ENCODE measurements at regions not wholly inside any gene's neighbourhood (a gene's known extent, or its start where the extent isn't known, plus 50 kb on each side); places are given as distances from the start of the nearest gene placed in this dataset.

GRCh38 chr2:215583881-215584280, 148.0 kb upstream of the FN1 start:
- DNase-seq (no peak), FAIRE-seq (no peak)
- Histone ChIP-seq H3K9me3 (ENCODE audit: control insufficient read depth in 2 of 2, insufficient read depth in 1 of 2, low read depth in 1 of 2, low read length in 1 of 2) (no peaks in the 10 kb centered on the region), H3K4me3 (ENCODE audit: low read depth in 1 of 3, low read length in 3 of 3) (no peak overlapping the region), H3K36me3 (ENCODE audit: control insufficient read depth in 3 of 3, insufficient read depth in 2 of 3, low read depth in 1 of 3, low read length in 3 of 3) (no peaks in the 10 kb centered on the region), H3K4me1 (ENCODE audit: control insufficient read depth in 3 of 3, insufficient read depth in 2 of 3, low read depth in 1 of 3, low read length in 2 of 3) (no peaks in the 10 kb centered on the region), H3K27ac (ENCODE audit: low read depth in 1 of 3, low read length in 2 of 3) (no peak overlapping the region), H3K27me3 (ENCODE audit: control insufficient read depth in 3 of 3, insufficient read depth in 3 of 3, low read length in 3 of 3) (no peaks in the 10 kb centered on the region)
- 65 to 82% (median 70%) methylated on average over 1 of the region's 1 CpG for WGBS, 3 donors

GRCh38 chr2:215579809-215580208, 143.9 kb upstream of the FN1 start:
- 40 to 58% (median 51%) methylated on average over 3 of the region's 3 CpGs for WGBS, 3 donors
- Histone ChIP-seq H3K36me3 (ENCODE audit: control insufficient read depth in 3 of 3, insufficient read depth in 2 of 3, low read depth in 1 of 3, low read length in 3 of 3) (no peaks in the 10 kb centered on the region), H3K4me1 (ENCODE audit: control insufficient read depth in 3 of 3, insufficient read depth in 2 of 3, low read depth in 1 of 3, low read length in 2 of 3) (no peaks in the 10 kb centered on the region), H3K27ac (ENCODE audit: low read depth in 1 of 3, low read length in 2 of 3) (no peak overlapping the region), H3K4me3 (ENCODE audit: low read depth in 1 of 3, low read length in 3 of 3) (no peak overlapping the region), H3K27me3 (ENCODE audit: control insufficient read depth in 3 of 3, insufficient read depth in 3 of 3, low read length in 3 of 3) (no peaks in the 10 kb centered on the region), H3K9me3 (ENCODE audit: control insufficient read depth in 2 of 2, insufficient read depth in 1 of 2, low read depth in 1 of 2, low read length in 1 of 2) (no peaks in the 10 kb centered on the region)
- FAIRE-seq (no peak), DNase-seq (no peak)

- no peaks in the 10 kb centered on the region for H3K9me3 ChIP-seq (ENCODE audit: control insufficient read depth in 2 of 2, insufficient read depth in 1 of 2, low read depth in 1 of 2, low read length in 1 of 2)
- no peak overlapping the region for H3K4me3 ChIP-seq (ENCODE audit: low read depth in 1 of 3, low read length in 3 of 3)
- DNase-seq (no peak), FAIRE-seq (no peak)
- no peaks in the 10 kb centered on the region for H3K36me3 ChIP-seq (ENCODE audit: control insufficient read depth in 3 of 3, insufficient read depth in 2 of 3, low read depth in 1 of 3, low read length in 3 of 3)
- H3K27ac ChIP-seq (ENCODE audit: low read depth in 1 of 3, low read length in 2 of 3), result no peak overlapping the region
- no peaks in the 10 kb centered on the region for H3K27me3 ChIP-seq (ENCODE audit: control insufficient read depth in 3 of 3, insufficient read depth in 3 of 3, low read length in 3 of 3)
- no peaks in the 10 kb centered on the region for H3K4me1 ChIP-seq (ENCODE audit: control insufficient read depth in 3 of 3, insufficient read depth in 2 of 3, low read depth in 1 of 3, low read length in 2 of 3)
Measured at GRCh38 chr2:215577356-215577755, 141.5 kb upstream of the FN1 start.

- Histone ChIP-seq H3K36me3 (ENCODE audit: control insufficient read depth in 3 of 3, insufficient read depth in 2 of 3, low read depth in 1 of 3, low read length in 3 of 3) (no peaks in the 10 kb centered on the region), H3K27me3 (ENCODE audit: control insufficient read depth in 3 of 3, insufficient read depth in 3 of 3, low read length in 3 of 3) (no peaks in the 10 kb centered on the region), H3K4me1 (ENCODE audit: control insufficient read depth in 3 of 3, insufficient read depth in 2 of 3, low read depth in 1 of 3, low read length in 2 of 3) (no peaks in the 10 kb centered on the region), H3K9me3 (ENCODE audit: control insufficient read depth in 2 of 2, insufficient read depth in 1 of 2, low read depth in 1 of 2, low read length in 1 of 2) (no peaks in the 10 kb centered on the region), H3K4me3 (ENCODE audit: low read depth in 1 of 3, low read length in 3 of 3) (no peak overlapping the region), H3K27ac (ENCODE audit: low read depth in 1 of 3, low read length in 2 of 3) (no peak overlapping the region)
- DNase-seq (no peak), FAIRE-seq (no peak)
- WGBS, 3 donors, result 89 to 93% (median 90%) methylated on average over 3 of the region's 3 CpGs
Measured at GRCh38 chr2:215576572-215576971, 140.7 kb upstream of the FN1 start.

DNA sequence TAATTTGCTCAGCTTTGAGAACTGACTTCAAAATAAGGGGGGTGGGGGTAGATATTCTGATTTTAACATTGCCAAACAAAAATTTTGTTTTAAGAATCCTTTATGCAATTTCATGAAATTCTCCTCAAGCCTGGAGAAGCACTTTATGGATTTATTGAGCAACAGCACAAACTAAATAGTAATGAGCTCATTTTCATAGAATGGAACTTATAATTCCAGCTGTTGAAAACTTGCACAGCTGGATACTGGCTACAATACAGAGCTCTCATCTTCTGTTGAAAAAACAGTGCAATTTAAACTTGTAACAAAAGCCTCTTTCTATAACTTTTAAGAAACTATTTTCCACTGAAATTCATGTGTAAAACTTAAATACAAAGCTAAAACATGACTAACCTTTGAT, 137.6 kb upstream of the FN1 start:
- FAIRE-seq (no peak), DNase-seq (no peak)
- no peak overlapping the region for H3K4me3 ChIP-seq (ENCODE audit: low read depth in 1 of 3, low read length in 3 of 3)
- H3K27me3 ChIP-seq (ENCODE audit: control insufficient read depth in 3 of 3, insufficient read depth in 3 of 3, low read length in 3 of 3), result no peaks in the 10 kb centered on the region
- H3K4me1 ChIP-seq (ENCODE audit: control insufficient read depth in 3 of 3, insufficient read depth in 2 of 3, low read depth in 1 of 3, low read length in 2 of 3), result no peaks in the 10 kb centered on the region
- H3K27ac ChIP-seq (ENCODE audit: low read depth in 1 of 3, low read length in 2 of 3), result no peak overlapping the region
- no peaks in the 10 kb centered on the region for H3K9me3 ChIP-seq (ENCODE audit: control insufficient read depth in 2 of 2, insufficient read depth in 1 of 2, low read depth in 1 of 2, low read length in 1 of 2)
- no peaks in the 10 kb centered on the region for H3K36me3 ChIP-seq (ENCODE audit: control insufficient read depth in 3 of 3, insufficient read depth in 2 of 3, low read depth in 1 of 3, low read length in 3 of 3)

GRCh38 chr2:215572341-215572848, 136.5 kb upstream of the FN1 start:
- H3K27ac ChIP-seq (ENCODE audit: low read depth in 1 of 3, low read length in 2 of 3), result no peak overlapping the region
- H3K4me3 ChIP-seq (ENCODE audit: low read depth in 1 of 3, low read length in 3 of 3), result no peak overlapping the region
- 10 to 44% (median 19%) methylated on average over 2 of the region's 2 CpGs for WGBS, 3 donors
- no peaks in the 10 kb centered on the region for H3K4me1 ChIP-seq (ENCODE audit: control insufficient read depth in 3 of 3, insufficient read depth in 2 of 3, low read depth in 1 of 3, low read length in 2 of 3)
- no peaks in the 10 kb centered on the region for H3K9me3 ChIP-seq (ENCODE audit: control insufficient read depth in 2 of 2, insufficient read depth in 1 of 2, low read depth in 1 of 2, low read length in 1 of 2)
- FAIRE-seq (no peak), DNase-seq (peak in 1 of 2 donors; percentile 11)
- no peaks in the 10 kb centered on the region for H3K36me3 ChIP-seq (ENCODE audit: control insufficient read depth in 3 of 3, insufficient read depth in 2 of 3, low read depth in 1 of 3, low read length in 3 of 3)
- H3K27me3 ChIP-seq (ENCODE audit: control insufficient read depth in 3 of 3, insufficient read depth in 3 of 3, low read length in 3 of 3), result no peaks in the 10 kb centered on the region

- Histone ChIP-seq H3K27ac (ENCODE audit: low read depth in 1 of 3, low read length in 2 of 3) (no peak overlapping the region), H3K4me3 (ENCODE audit: low read depth in 1 of 3, low read length in 3 of 3) (no peak overlapping the region), H3K36me3 (ENCODE audit: control insufficient read depth in 3 of 3, insufficient read depth in 2 of 3, low read depth in 1 of 3, low read length in 3 of 3) (no peaks in the 10 kb centered on the region), H3K9me3 (ENCODE audit: control insufficient read depth in 2 of 2, insufficient read depth in 1 of 2, low read depth in 1 of 2, low read length in 1 of 2) (no peaks in the 10 kb centered on the region), H3K27me3 (ENCODE audit: control insufficient read depth in 3 of 3, insufficient read depth in 3 of 3, low read length in 3 of 3) (no peaks in the 10 kb centered on the region), H3K4me1 (ENCODE audit: control insufficient read depth in 3 of 3, insufficient read depth in 2 of 3, low read depth in 1 of 3, low read length in 2 of 3) (no peaks in the 10 kb centered on the region)
- 11 to 30% (median 17%) methylated on average over 1 of the region's 1 CpG for WGBS, 3 donors
- no peak for DNase-seq
- FAIRE-seq, result no peak
Measured at GRCh38 chr2:215571689-215572088, 135.8 kb upstream of the FN1 start.

GRCh38 chr2:215567504-215567903, 131.6 kb upstream of the FN1 start:
- Histone ChIP-seq H3K9me3 (ENCODE audit: control insufficient read depth in 2 of 2, insufficient read depth in 1 of 2, low read depth in 1 of 2, low read length in 1 of 2) (no peaks in the 10 kb centered on the region), H3K27me3 (ENCODE audit: control insufficient read depth in 3 of 3, insufficient read depth in 3 of 3, low read length in 3 of 3) (no peaks in the 10 kb centered on the region), H3K4me1 (ENCODE audit: control insufficient read depth in 3 of 3, insufficient read depth in 2 of 3, low read depth in 1 of 3, low read length in 2 of 3) (no peaks in the 10 kb centered on the region), H3K4me3 (ENCODE audit: low read depth in 1 of 3, low read length in 3 of 3) (no peak overlapping the region), H3K27ac (ENCODE audit: low read depth in 1 of 3, low read length in 2 of 3) (no peak overlapping the region), H3K36me3 (ENCODE audit: control insufficient read depth in 3 of 3, insufficient read depth in 2 of 3, low read depth in 1 of 3, low read length in 3 of 3) (no peaks in the 10 kb centered on the region)
- WGBS, 3 donors, result 89 to 95% (median 89%) methylated on average over 5 of the region's 5 CpGs
- FAIRE-seq (no peak), DNase-seq (no peak)

DNA sequence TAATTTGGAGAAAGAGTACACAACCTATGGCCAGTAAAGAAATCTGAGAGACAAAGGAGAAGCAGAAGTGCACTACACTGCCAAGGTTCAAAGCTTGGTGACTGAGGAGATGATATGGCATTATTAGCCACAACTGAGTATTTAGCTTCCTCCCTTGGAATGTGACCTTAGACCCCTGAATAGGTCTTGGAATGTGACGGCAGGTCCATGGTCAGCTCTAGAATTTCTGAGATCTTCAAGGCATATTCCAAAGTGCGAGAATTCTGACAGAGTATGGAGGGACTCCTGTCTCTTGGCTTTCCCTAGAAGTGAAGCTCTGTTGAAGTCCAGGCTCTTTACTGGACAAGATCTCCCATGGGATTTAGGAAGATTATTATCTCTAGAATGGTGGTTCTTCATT, 130.0 kb upstream of the FN1 start:
- no peaks in the 10 kb centered on the region for H3K27me3 ChIP-seq (ENCODE audit: control insufficient read depth in 3 of 3, insufficient read depth in 3 of 3, low read length in 3 of 3)
- H3K4me3 ChIP-seq (ENCODE audit: low read depth in 1 of 3, low read length in 3 of 3), result no peak overlapping the region
- no peaks in the 10 kb centered on the region for H3K36me3 ChIP-seq (ENCODE audit: control insufficient read depth in 3 of 3, insufficient read depth in 2 of 3, low read depth in 1 of 3, low read length in 3 of 3)
- H3K9me3 ChIP-seq (ENCODE audit: control insufficient read depth in 2 of 2, insufficient read depth in 1 of 2, low read depth in 1 of 2, low read length in 1 of 2), result peaks cover 0 to 3% of the 10 kb centered on the region in 2 donors
- no peaks in the 10 kb centered on the region for H3K4me1 ChIP-seq (ENCODE audit: control insufficient read depth in 3 of 3, insufficient read depth in 2 of 3, low read depth in 1 of 3, low read length in 2 of 3)
- WGBS, 3 donors, result 66 to 90% (median 71%) methylated on average over 2 of the region's 2 CpGs
- DNase-seq, result no peak
- no peak overlapping the region for H3K27ac ChIP-seq (ENCODE audit: low read depth in 1 of 3, low read length in 2 of 3)
- no peak for FAIRE-seq
